NB4 (cell line): ENCODE measurements at regions not wholly inside any gene's neighbourhood (a gene's known extent, or its start where the extent isn't known, plus 50 kb on each side); places are given as distances from the start of the nearest gene placed in this dataset.

Experiments
- DNase-seq: peaks from one replicate; pipeline ENCODE4 v3.0.0; 2010; ENCODE audit warnings: low read depth
- H3K4me3 ChIP-seq: one replicate; pipeline ENCODE4 v1.5.1; 2011; ENCODE audit warnings: mild to moderate bottlenecking, low read depth, low read length, moderate library complexity
- CTCF ChIP-seq: IDR thresholded peaks from one replicate; pipeline ENCODE4 v1.5.1; 2012; ENCODE audit warnings: low read depth, low read length
- MAX ChIP-seq: IDR thresholded peaks from 2 replicates; pipeline ENCODE4 v1.6.1; 2011; ENCODE audit warnings: low read depth, low read length
- MYC ChIP-seq: IDR thresholded peaks from 2 replicates; pipeline ENCODE4 v1.6.1; 2011; ENCODE audit warnings: low read depth, low read length
- POLR2A ChIP-seq: IDR thresholded peaks from 2 replicates; pipeline ENCODE4 v1.6.1; 2011; ENCODE audit warnings: mild to moderate bottlenecking; ENCODE audit not compliant: insufficient read length; ENCODE audit errors: extremely low read depth

- DNase-seq, result no peak
- no peak for TF ChIP-seq POLR2A
- TF ChIP-seq MAX, result no peak
- TF ChIP-seq MYC, result no peak
- no peak for TF ChIP-seq CTCF
- H3K4me3 ChIP-seq, result no peak overlapping the region
Observed at GRCh38 chr1:238546118-238546517, 655.4 kb upstream of the ZP4 start.

GRCh38 chr1:238537641-238538040 lies 646.9 kb upstream of the ZP4 start:
- no peak for DNase-seq
- H3K4me3 ChIP-seq, result no peak overlapping the region
- TF ChIP-seq CTCF (no peak), POLR2A (no peak), MAX (no peak), MYC (no peak)

GRCh38 chr1:238530209-238530851 lies 639.6 kb upstream of the ZP4 start:
- no peak for DNase-seq
- TF ChIP-seq POLR2A (no peak), CTCF (no peak), MAX (no peak)
- H3K4me3 ChIP-seq, result no peak overlapping the region

GRCh38 chr1:238517711-238518110 lies 627.0 kb upstream of the ZP4 start:
- TF ChIP-seq POLR2A (no peak), MAX (no peak), MYC (no peak), CTCF (no peak)
- H3K4me3 ChIP-seq, result no peak overlapping the region
- DNase-seq, result no peak

GRCh38 chr1:238501290-238501689 lies 610.6 kb upstream of the ZP4 start:
- no peak for DNase-seq
- H3K4me3 ChIP-seq, result no peak overlapping the region
- TF ChIP-seq CTCF, result no peak
- TF ChIP-seq POLR2A, result no peak
- no peak for TF ChIP-seq MAX
- TF ChIP-seq MYC, result no peak
